Loucy (cell line): ENCODE measurements at regions not wholly inside any gene's neighbourhood (a gene's known extent, or its start where the extent isn't known, plus 50 kb on each side); places are given as distances from the start of the nearest gene placed in this dataset.

Experiments
- H2AFZ ChIP-seq: fragments of 200-600 bp; sonication (generic); 2 replicates; pipeline ENCODE4 v1.6.0; 2016; ENCODE audit warnings: antibody characterized with exemption, mild to moderate bottlenecking, low read length, moderate library complexity
- H3F3A ChIP-seq: fragments of 200-600 bp; 2 replicates; pipeline ENCODE4 v1.6.0; 2016; ENCODE audit warnings: antibody characterized with exemption, low read depth, mild to moderate bottlenecking
- H3K27me3 ChIP-seq: fragments of 200-600 bp; sonication (generic); 2 replicates; pipeline ENCODE4 v1.6.1; 2014; ENCODE audit warnings: low read length, mild to moderate bottlenecking; ENCODE audit not compliant: insufficient read depth, poor library complexity, severe bottlenecking
- H3K36me3 ChIP-seq: fragments of 200-600 bp; sonication (generic); 2 replicates; pipeline ENCODE4 v1.6.1; 2016; ENCODE audit warnings: low read length; ENCODE audit not compliant: insufficient read depth
- H3K4me1 ChIP-seq: fragments of 200-600 bp; sonication (generic); 2 replicates; pipeline ENCODE4 v1.5.1; 2014; ENCODE audit warnings: low read length, mild to moderate bottlenecking; ENCODE audit not compliant: insufficient read depth, poor library complexity, severe bottlenecking
- H3K4me2 ChIP-seq: fragments of 200-600 bp; sonication (generic); 2 replicates; pipeline ENCODE4 v1.6.0; 2014; ENCODE audit warnings: antibody characterized with exemption, low read length, low read depth, mild to moderate bottlenecking; ENCODE audit not compliant: poor library complexity, severe bottlenecking
- H3K4me3 ChIP-seq: fragments of 200-600 bp; sonication (generic); 2 replicates; pipeline ENCODE4 v1.5.1; 2014; ENCODE audit warnings: low read length, mild to moderate bottlenecking, mixed read lengths; ENCODE audit not compliant: poor library complexity, severe bottlenecking
- H3K79me2 ChIP-seq: fragments of 200-600 bp; sonication (generic); 2 replicates; pipeline ENCODE4 v1.6.1; 2014; ENCODE audit warnings: low read length; ENCODE audit not compliant: insufficient read depth
- H3K9ac ChIP-seq: fragments of 200-600 bp; sonication (generic); 2 replicates; pipeline ENCODE4 v1.6.0; 2014; ENCODE audit warnings: mild to moderate bottlenecking, low read depth, low read length, moderate library complexity; ENCODE audit not compliant: poor library complexity, severe bottlenecking
- H3K9me2 ChIP-seq: fragments of 200-600 bp; sonication (generic); replicated peaks from 2 replicates; pipeline ENCODE4 v1.6.1; 2016; ENCODE audit warnings: low read depth, low read length, mixed read lengths
- H3K9me3 ChIP-seq: fragments of 200-600 bp; sonication (generic); 2 replicates; pipeline ENCODE4 v1.6.1; 2014; ENCODE audit warnings: mild to moderate bottlenecking, antibody characterized with exemption, low read length, low read depth; ENCODE audit not compliant: insufficient read depth
- H4K20me1 ChIP-seq: fragments of 200-600 bp; sonication (generic); 2 replicates; pipeline ENCODE4 v1.6.0; 2014; ENCODE audit warnings: antibody characterized with exemption, low read length, mild to moderate bottlenecking; ENCODE audit not compliant: insufficient read depth, poor library complexity, severe bottlenecking
- CTCF ChIP-seq: fragments of 200-600 bp; sonication (generic); conservative IDR thresholded peaks from 2 replicates; pipeline ENCODE4 v1.5.1; 2014; ENCODE audit warnings: mild to moderate bottlenecking, antibody characterized with exemption, low read length
- EZH2phosphoT487 ChIP-seq: fragments of 200-600 bp; IDR thresholded peaks from 2 replicates; pipeline ENCODE4 v1.6.1; 2018; ENCODE audit warnings: antibody characterized with exemption, mild to moderate bottlenecking, moderate library complexity, borderline replicate concordance

- Histone ChIP-seq H3K4me2 (no peak overlapping the region), H3K79me2 (no peaks in the 10 kb centered on the region), H3K9ac (no peak overlapping the region), H3F3A (no peaks in the 10 kb centered on the region), H4K20me1 (no peaks in the 10 kb centered on the region), H3K36me3 (no peaks in the 10 kb centered on the region), H3K4me3 (no peak overlapping the region), H3K9me2 (no peaks in the 10 kb centered on the region), H3K27me3 (no peaks in the 10 kb centered on the region), H3K4me1 (no peaks in the 10 kb centered on the region), H2AFZ (no peak overlapping the region), H3K9me3 (no peaks in the 10 kb centered on the region)
- TF ChIP-seq CTCF, result no peak
- no peak for TF ChIP-seq EZH2phosphoT487
These were observed 78.5 kb upstream of the DPYD start for GRCh38 chr1:97999320-97999719.

GRCh38 chr1:97996880-97997279 lies 76.0 kb upstream of the DPYD start:
- Histone ChIP-seq H3K79me2 (no peaks in the 10 kb centered on the region), H3K4me1 (no peaks in the 10 kb centered on the region), H3K4me2 (no peak overlapping the region), H4K20me1 (no peaks in the 10 kb centered on the region), H3F3A (no peaks in the 10 kb centered on the region), H3K27me3 (no peaks in the 10 kb centered on the region), H3K36me3 (no peaks in the 10 kb centered on the region), H3K9me2 (no peaks in the 10 kb centered on the region), H3K4me3 (no peak overlapping the region), H2AFZ (no peak overlapping the region), H3K9me3 (no peaks in the 10 kb centered on the region), H3K9ac (no peak overlapping the region)
- TF ChIP-seq CTCF (no peak), EZH2phosphoT487 (no peak)

GRCh38 chr1:97989094-97989680 lies 68.4 kb upstream of the DPYD start:
- Histone ChIP-seq H3K27me3 (no peaks in the 10 kb centered on the region), H3K4me2 (no peak overlapping the region), H4K20me1 (no peaks in the 10 kb centered on the region), H3K9ac (no peak overlapping the region), H2AFZ (no peak overlapping the region), H3F3A (no peaks in the 10 kb centered on the region), H3K9me2 (no peaks in the 10 kb centered on the region), H3K36me3 (no peaks in the 10 kb centered on the region), H3K4me1 (no peaks in the 10 kb centered on the region), H3K4me3 (no peak overlapping the region), H3K9me3 (no peaks in the 10 kb centered on the region), H3K79me2 (no peaks in the 10 kb centered on the region)
- TF ChIP-seq EZH2phosphoT487 (no peak), CTCF (no peak)
